Caco-2 (cell line): ENCODE measurements at regions not wholly inside any gene's neighbourhood (a gene's known extent, or its start where the extent isn't known, plus 50 kb on each side); places are given as distances from the start of the nearest gene placed in this dataset.

ENCODE experiments used
- BruUV-seq: library from RNA; stranded (reverse); fragments of 400-500 nt; replicated peaks from 2 replicates; lab custom pipeline; 2021; lab: Mats Ljungman, UMichigan
- CTCF ChIA-PET: fragments of 300-600 bp; sonication (Branson Sonifier 250); formaldehyde crosslinking; loops from one replicate; lab custom pipeline; 2022; ENCODE audit warnings: antibody characterized with exemption; lab: Charles Lee
- POLR2A ChIA-PET: fragments of 300-600 bp; sonication (Branson Sonifier 250); formaldehyde crosslinking; loops from one replicate; lab custom pipeline; 2022; ENCODE audit warnings: antibody characterized with exemption; lab: Charles Lee
- DNase-seq, 2 experiments: peaks; one replicate each; pipeline versions ENCODE4 v3.0.0 to v3.0.0-alpha.2; 2020 to 2022
- H3K27me3 ChIP-seq: replicated peaks from 2 replicates; pipeline ENCODE4 v1.6.0; 2011; ENCODE audit warnings: low read length; ENCODE audit not compliant: control insufficient read depth, insufficient read depth
- H3K36me3 ChIP-seq: 2 replicates; pipeline ENCODE4 v1.5.1; 2011; ENCODE audit warnings: low read length; ENCODE audit not compliant: control insufficient read depth, insufficient read depth
- H3K4me1 ChIP-seq: fragments of 250-450 bp; sonication (Bioruptor Pico); 2 replicates; pipeline ENCODE4 v1.5.1; 2020; ENCODE audit warnings: mild to moderate bottlenecking
- H3K4me3 ChIP-seq: 2 replicates; pipeline ENCODE4 v1.5.1; 2011; ENCODE audit warnings: low read depth, mild to moderate bottlenecking, control low read depth, low read length
- H3K9me3 ChIP-seq: fragments of 250-450 bp; sonication (Bioruptor Pico); 2 replicates; pipeline ENCODE4 v1.5.1; 2020; ENCODE audit warnings: mild to moderate bottlenecking, moderate library complexity
- H3K27ac Mint-ChIP-seq: one replicate; pipeline ENCODE4 v1.8.0; 2022; ENCODE audit warnings: mixed read lengths; ENCODE audit not compliant: unreplicated experiment
- H3K27me3 Mint-ChIP-seq: one replicate; pipeline ENCODE4 v1.8.0; 2022; ENCODE audit warnings: mixed read lengths; ENCODE audit not compliant: insufficient read depth, unreplicated experiment
- H3K36me3 Mint-ChIP-seq: one replicate; pipeline ENCODE4 v1.8.0; 2022; ENCODE audit warnings: mild to moderate bottlenecking, mixed read lengths; ENCODE audit not compliant: insufficient read depth, unreplicated experiment
- H3K4me1 Mint-ChIP-seq: one replicate; pipeline ENCODE4 v1.8.0; 2022; ENCODE audit warnings: low read depth, mixed read lengths; ENCODE audit not compliant: unreplicated experiment
- H3K4me3 Mint-ChIP-seq: one replicate; pipeline ENCODE4 v1.8.0; 2022; ENCODE audit warnings: mild to moderate bottlenecking, moderate library complexity, mixed read lengths; ENCODE audit not compliant: unreplicated experiment
- H3K9me3 Mint-ChIP-seq: one replicate; pipeline ENCODE4 v1.8.0; 2022; ENCODE audit warnings: mixed read lengths; ENCODE audit not compliant: unreplicated experiment
- CTCF ChIP-seq, 2 experiments: fragments of 200-600 bp in 1 of 2; IDR thresholded peaks; 1 replicate in 1 of 2; 2 replicates in 1 of 2; pipeline versions ENCODE4 v1.5.1 to v1.8.0; 2011 to 2022; ENCODE audit warnings: antibody characterized with exemption in 1 of 2, control low read depth in 1 of 2, inconsistent platforms in 1 of 2, low read depth in 1 of 2, low read length in 1 of 2, mild to moderate bottlenecking in 1 of 2, moderate library complexity in 1 of 2; ENCODE audit not compliant: insufficient read depth in 1 of 2, severe bottlenecking in 1 of 2, unreplicated experiment in 1 of 2
- intact Hi-C: fragments of 100-400 bp; cut with micrococcal nuclease; formaldehyde crosslinking; loops from one replicate; pipeline ENCODE4 v1.10.0; 2022; ENCODE audit not compliant: unreplicated experiment

DNA sequence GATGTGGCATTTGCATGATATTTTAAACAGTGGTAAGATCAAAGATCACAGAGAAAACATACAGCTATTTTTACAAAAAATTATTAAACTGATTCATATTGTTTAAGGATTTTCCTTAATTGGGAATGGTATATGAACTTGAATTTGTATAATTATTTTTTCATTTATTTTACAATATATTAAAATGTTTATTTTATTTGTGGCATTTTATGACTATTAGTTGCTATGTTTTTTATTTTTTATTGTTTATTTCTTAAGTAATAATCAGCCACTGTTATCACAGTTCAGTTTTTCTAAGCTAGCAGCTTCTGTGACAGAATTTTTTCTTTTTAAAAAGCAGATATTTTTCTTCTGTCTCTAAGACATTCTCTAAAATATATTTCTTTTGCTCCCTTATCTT is 387.0 kb upstream of the KHDRBS2 start:
- CTCF ChIA-PET = no interaction called here
- BruUV-seq = no TSS peak
- Mint-ChIP-seq H3K9me3 (peaks cover 11% of the 10 kb centered on the region), H3K36me3 (no peaks in the 10 kb centered on the region), H3K4me1 (no peaks in the 10 kb centered on the region), H3K4me3 (no peak overlapping the region), H3K27ac (no peak overlapping the region), H3K27me3 (no peaks in the 10 kb centered on the region)
- DNase-seq = no peak
- H3K4me3 ChIP-seq = no peak overlapping the region
- H3K4me1 ChIP-seq = no peaks in the 10 kb centered on the region
- intact Hi-C loops = no loop called here
- TF ChIP-seq CTCF (IDR thresholded peaks at IDR 0.05; ENCODE audit: insufficient read depth in 1 of 2, low read depth in 1 of 2, low read length in 1 of 2, severe bottlenecking in 1 of 2, unreplicated experiment in 1 of 2) = no peak
- H3K9me3 ChIP-seq = no peaks in the 10 kb centered on the region
- no peaks in the 10 kb centered on the region for H3K27me3 ChIP-seq
- H3K36me3 ChIP-seq = no peaks in the 10 kb centered on the region
- POLR2A ChIA-PET = no interaction called here

DNA sequence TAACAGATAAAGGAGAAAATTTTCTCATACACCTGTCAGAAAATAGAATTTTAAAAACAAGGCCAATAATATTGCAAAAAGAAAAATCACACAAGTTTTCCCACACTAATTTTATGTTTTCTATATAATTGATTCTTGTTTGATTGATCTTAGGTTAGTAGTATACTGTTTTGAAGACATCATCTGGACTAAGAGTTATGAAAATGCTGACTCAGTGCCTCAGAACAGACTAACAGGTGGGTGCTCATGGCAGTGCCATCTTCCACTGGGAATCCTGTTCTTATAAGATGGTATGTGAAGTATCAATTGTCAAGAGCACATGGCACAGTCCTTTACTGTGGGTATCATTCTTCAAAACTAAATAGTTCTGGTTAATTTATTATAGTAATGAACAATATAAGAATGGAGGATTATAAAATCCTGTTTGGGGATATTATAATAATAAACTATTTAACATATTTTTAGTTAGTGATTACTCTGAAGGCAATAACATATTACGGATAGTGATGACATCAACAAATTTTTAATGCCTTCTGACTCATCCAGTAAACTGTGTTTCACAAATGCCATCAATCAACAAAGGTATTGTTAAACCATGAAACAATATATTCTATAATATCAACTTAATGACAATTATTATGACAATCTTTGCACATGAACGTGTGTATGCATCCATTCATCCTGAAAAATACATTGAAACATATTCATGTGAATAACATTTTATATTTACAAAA is 384.6 kb upstream of the KHDRBS2 start:
- CTCF ChIA-PET = no interaction called here
- H3K27ac Mint-ChIP-seq = no peak overlapping the region

GRCh38 chr6:62669831-62670230 is 383.8 kb upstream of the KHDRBS2 start:
- Mint-ChIP-seq H3K36me3 (no peaks in the 10 kb centered on the region), H3K27ac (no peak overlapping the region), H3K4me1 (no peaks in the 10 kb centered on the region), H3K27me3 (no peaks in the 10 kb centered on the region), H3K9me3 (no peaks in the 10 kb centered on the region), H3K4me3 (no peak overlapping the region)
- Histone ChIP-seq H3K9me3 (no peaks in the 10 kb centered on the region), H3K27me3 (no peaks in the 10 kb centered on the region), H3K4me1 (no peaks in the 10 kb centered on the region), H3K36me3 (no peaks in the 10 kb centered on the region), H3K4me3 (no peak overlapping the region)
- no peak for DNase-seq
- BruUV-seq = no TSS peak
- ChIA-PET CTCF (no interaction called here), POLR2A (no interaction called here)
- intact Hi-C loops = no loop called here
- no peak for TF ChIP-seq CTCF (IDR thresholded peaks at IDR 0.05; ENCODE audit: insufficient read depth in 1 of 2, low read depth in 1 of 2, low read length in 1 of 2, severe bottlenecking in 1 of 2, unreplicated experiment in 1 of 2)

More for the DNA sequence above, 384.6 kb upstream of the KHDRBS2 start:
- intact Hi-C loops = no loop called here
- Mint-ChIP-seq H3K4me3 (no peak overlapping the region), H3K4me1 (no peaks in the 10 kb centered on the region), H3K27me3 (no peaks in the 10 kb centered on the region), H3K9me3 (no peaks in the 10 kb centered on the region), H3K36me3 (no peaks in the 10 kb centered on the region)
- TF ChIP-seq CTCF (IDR thresholded peaks at IDR 0.05; ENCODE audit: insufficient read depth in 1 of 2, low read depth in 1 of 2, low read length in 1 of 2, severe bottlenecking in 1 of 2, unreplicated experiment in 1 of 2) = no peak
- Histone ChIP-seq H3K36me3 (no peaks in the 10 kb centered on the region), H3K9me3 (no peaks in the 10 kb centered on the region), H3K4me1 (no peaks in the 10 kb centered on the region), H3K27me3 (no peaks in the 10 kb centered on the region), H3K4me3 (no peak overlapping the region)
- DNase-seq = no peak
- POLR2A ChIA-PET = no interaction called here
- no TSS peak for BruUV-seq
